Body of pancreas (tissue), 4 donors: ENCODE measurements at regions not wholly inside any gene's neighbourhood (a gene's known extent, or its start where the extent isn't known, plus 50 kb on each side); places are given as distances from the start of the nearest gene placed in this dataset.

Source experiments
- ATAC-seq: fragments of 150-250 bp; one replicate; pipeline ENCODE4 v1.9.1; 2016
- DNase-seq, 4 donors: peaks; one replicate each; pipeline ENCODE4 v3.0.0-alpha.2; 2019
- H3K27ac ChIP-seq, 4 donors: fragments of 200-600 bp; sonication (generic); 1 replicate in 3 of 4; 2 replicates in 1 of 4; pipeline versions ENCODE4 v1.5.1 to v1.6.1; 2016 to 2019; ENCODE audit warnings: mild to moderate bottlenecking in 1 of 4, mixed read lengths in 1 of 4, moderate library complexity in 1 of 4
- H3K27me3 ChIP-seq, 2 donors: fragments of 200-600 bp; sonication (generic); one replicate each; pipeline ENCODE4 v1.6.0; 2016; ENCODE audit warnings: mild to moderate bottlenecking in 1 of 2
- H3K36me3 ChIP-seq, 2 donors: fragments of 200-600 bp; sonication (generic); replicated peaks in 1 of 2; 2 replicates each; pipeline ENCODE4 v1.5.1; 2016; ENCODE audit warnings: low read depth in 2 of 2; ENCODE audit not compliant: insufficient read depth in 1 of 2
- H3K4me1 ChIP-seq: fragments of 200-600 bp; sonication (generic); one replicate; pipeline ENCODE4 v1.6.0; 2016
- H3K4me3 ChIP-seq, 2 donors: fragments of 200-600 bp; sonication (generic); 1 replicate in 1 of 2; 2 replicates in 1 of 2; pipeline ENCODE4 v1.5.1; 2016 to 2019
- H3K9me3 ChIP-seq, 3 donors: fragments of 200-600 bp; sonication (generic); 1 replicate in 2 of 3; 2 replicates in 1 of 3; pipeline ENCODE4 v1.5.1; 2016
- POLR2A ChIP-seq, 3 donors: fragments of 450-650 bp; IDR thresholded peaks; one replicate each; pipeline ENCODE4 v1.6.1; 2016; ENCODE audit warnings: antibody characterized with exemption in 3 of 3, mild to moderate bottlenecking in 2 of 3
- WGBS, 2 donors: methylation state at CpG; one replicate each; pipeline ENCODE4 v1.1.5; 2017; 5-methylcytosine and 5-hydroxymethylcytosine counted together
- intact Hi-C: fragments of 100-400 bp; cut with DNase I; formaldehyde crosslinking; loops from one replicate; pipeline ENCODE4 v1.15.1; 2023
- TF ChIP-seq, protein P1 (sequence below), 7 experiments: fragments of 450-650 bp in 4 of 7; fragments of 200-600 bp in 3 of 7; sonication (generic) in 3 of 7; IDR thresholded peaks; one replicate each; pipeline ENCODE4 v1.5.1; 2016 to 2019; ENCODE audit warnings: antibody characterized with exemption in 7 of 7

- TF ChIP-seq, protein P1, sequence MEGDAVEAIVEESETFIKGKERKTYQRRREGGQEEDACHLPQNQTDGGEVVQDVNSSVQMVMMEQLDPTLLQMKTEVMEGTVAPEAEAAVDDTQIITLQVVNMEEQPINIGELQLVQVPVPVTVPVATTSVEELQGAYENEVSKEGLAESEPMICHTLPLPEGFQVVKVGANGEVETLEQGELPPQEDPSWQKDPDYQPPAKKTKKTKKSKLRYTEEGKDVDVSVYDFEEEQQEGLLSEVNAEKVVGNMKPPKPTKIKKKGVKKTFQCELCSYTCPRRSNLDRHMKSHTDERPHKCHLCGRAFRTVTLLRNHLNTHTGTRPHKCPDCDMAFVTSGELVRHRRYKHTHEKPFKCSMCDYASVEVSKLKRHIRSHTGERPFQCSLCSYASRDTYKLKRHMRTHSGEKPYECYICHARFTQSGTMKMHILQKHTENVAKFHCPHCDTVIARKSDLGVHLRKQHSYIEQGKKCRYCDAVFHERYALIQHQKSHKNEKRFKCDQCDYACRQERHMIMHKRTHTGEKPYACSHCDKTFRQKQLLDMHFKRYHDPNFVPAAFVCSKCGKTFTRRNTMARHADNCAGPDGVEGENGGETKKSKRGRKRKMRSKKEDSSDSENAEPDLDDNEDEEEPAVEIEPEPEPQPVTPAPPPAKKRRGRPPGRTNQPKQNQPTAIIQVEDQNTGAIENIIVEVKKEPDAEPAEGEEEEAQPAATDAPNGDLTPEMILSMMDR (IDR thresholded peaks at IDR 0.05), result no peak
- TF ChIP-seq POLR2A (IDR thresholded peaks at IDR 0.05), result no peak
- no peak overlapping the region for H3K27ac ChIP-seq
- H3K4me1 ChIP-seq, result no peaks in the 10 kb centered on the region
- no peak for DNase-seq
- no peak overlapping the region for H3K4me3 ChIP-seq
- no peak for ATAC-seq
- no peaks in the 10 kb centered on the region for H3K9me3 ChIP-seq
- H3K36me3 ChIP-seq, result no peaks in the 10 kb centered on the region
- H3K27me3 ChIP-seq, result no peaks in the 10 kb centered on the region
- 57 to 59% methylated on average over 1 of the region's 1 CpG for WGBS, 2 donors
- intact Hi-C loops, result no loop called here
These were observed 88.3 kb downstream of the S1PR1 start for GRCh38 chr1:101325144-101325543.

DNA sequence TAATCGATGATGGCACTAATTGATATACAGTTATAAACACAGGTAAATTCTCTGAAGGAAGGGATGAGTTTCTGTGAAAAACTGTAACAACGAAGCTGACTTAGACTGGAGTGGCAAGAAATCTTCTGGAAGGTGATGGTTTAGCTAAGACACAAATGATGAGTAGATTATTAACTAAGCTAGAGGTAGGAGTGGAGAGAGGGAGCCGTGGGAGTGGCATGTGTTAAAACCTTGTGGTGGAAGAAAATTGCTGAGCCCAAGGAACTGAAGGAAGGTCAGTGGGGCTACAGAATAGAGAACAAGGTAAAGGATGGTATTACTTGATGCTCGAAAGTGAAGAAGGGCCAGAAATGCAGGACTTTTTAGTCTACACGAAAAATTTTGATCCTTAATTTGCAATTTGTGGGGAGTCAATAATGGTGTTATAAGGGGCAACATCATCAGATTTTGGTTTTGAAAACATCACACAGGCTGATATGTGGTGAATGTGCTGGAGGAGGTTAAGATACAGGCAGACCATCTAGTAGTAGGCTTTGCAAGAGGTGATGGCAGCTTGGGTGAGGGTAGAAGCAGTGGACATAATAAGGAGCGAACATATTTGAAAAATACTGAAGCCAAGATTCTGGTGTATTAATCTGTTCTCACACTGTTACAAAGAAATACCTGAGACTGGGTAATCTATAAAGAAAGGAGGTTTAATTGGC, 93.8 kb downstream of the S1PR1 start:
- Histone ChIP-seq H3K4me1 (no peaks in the 10 kb centered on the region), H3K4me3 (no peak overlapping the region), H3K27me3 (no peaks in the 10 kb centered on the region), H3K27ac (no peak overlapping the region), H3K9me3 (no peaks in the 10 kb centered on the region), H3K36me3 (no peaks in the 10 kb centered on the region)
- no peak for TF ChIP-seq POLR2A (IDR thresholded peaks at IDR 0.05)
- TF ChIP-seq, protein P1 (IDR thresholded peaks at IDR 0.05), result no peak
- intact Hi-C loops, result no loop called here
- DNase-seq (no peak), ATAC-seq (no peak)
- 53 to 61% methylated on average over 6 of the region's 6 CpGs for WGBS, 2 donors

GRCh38 chr1:101331794-101332193, 95.0 kb downstream of the S1PR1 start:
- WGBS, 2 donors, result 51 to 54% methylated on average over 2 of the region's 2 CpGs
- Histone ChIP-seq H3K4me1 (no peaks in the 10 kb centered on the region), H3K27ac (no peak overlapping the region), H3K27me3 (no peaks in the 10 kb centered on the region), H3K9me3 (no peaks in the 10 kb centered on the region), H3K4me3 (no peak overlapping the region), H3K36me3 (no peaks in the 10 kb centered on the region)
- no peak for DNase-seq
- ATAC-seq, result no peak
- intact Hi-C loops, result no loop called here
- TF ChIP-seq, protein P1 (IDR thresholded peaks at IDR 0.05), result no peak
- no peak for TF ChIP-seq POLR2A (IDR thresholded peaks at IDR 0.05)

- no peak overlapping the region for H3K27ac ChIP-seq
- ATAC-seq (no peak), DNase-seq (no peak)
- TF ChIP-seq POLR2A (IDR thresholded peaks at IDR 0.05), result no peak
- TF ChIP-seq, protein P1 (IDR thresholded peaks at IDR 0.05), result no peak
- WGBS, 2 donors, result 13 to 20% methylated on average over 1 of the region's 1 CpG
- no peak overlapping the region for H3K4me3 ChIP-seq
- H3K9me3 ChIP-seq, result no peaks in the 10 kb centered on the region
- H3K27me3 ChIP-seq, result no peaks in the 10 kb centered on the region
- no peaks in the 10 kb centered on the region for H3K36me3 ChIP-seq
- no peaks in the 10 kb centered on the region for H3K4me1 ChIP-seq
- intact Hi-C loops, result no loop called here
These were observed 95.8 kb downstream of the S1PR1 start for GRCh38 chr1:101332633-101333032.

DNA sequence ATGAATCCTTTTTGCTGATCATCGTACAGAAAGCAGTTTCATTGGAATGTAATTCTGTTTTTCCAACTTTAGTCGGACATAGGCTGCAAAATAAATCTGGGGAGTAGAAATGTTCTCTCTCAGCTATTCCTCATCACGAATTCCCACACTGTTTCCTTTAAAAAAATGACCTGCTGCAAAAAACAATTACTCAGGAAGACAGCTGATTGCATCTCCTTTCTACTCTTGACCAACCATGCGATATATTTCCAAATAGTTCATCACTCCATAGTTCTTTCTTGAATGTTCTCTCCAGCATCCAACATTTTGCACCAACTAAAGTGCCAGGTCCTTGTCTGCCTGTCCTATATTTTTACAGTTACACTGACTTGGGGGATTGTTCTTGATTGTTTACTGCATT, 96.4 kb downstream of the S1PR1 start:
- Histone ChIP-seq H3K27ac (no peak overlapping the region), H3K4me3 (no peak overlapping the region), H3K4me1 (no peaks in the 10 kb centered on the region), H3K27me3 (no peaks in the 10 kb centered on the region), H3K36me3 (no peaks in the 10 kb centered on the region), H3K9me3 (no peaks in the 10 kb centered on the region)
- intact Hi-C loops, result no loop called here
- ATAC-seq (no peak), DNase-seq (no peak)
- TF ChIP-seq, protein P1 (IDR thresholded peaks at IDR 0.05), result no peak
- no peak for TF ChIP-seq POLR2A (IDR thresholded peaks at IDR 0.05)
- WGBS, 2 donors, result 52 to 54% methylated on average over 4 of the region's 4 CpGs
